Amniotic epithelial cell (primary cell): ENCODE measurements at regions not wholly inside any gene's neighbourhood (a gene's known extent, or its start where the extent isn't known, plus 50 kb on each side); places are given as distances from the start of the nearest gene placed in this dataset.
"Not testable (repeated sequence)": the region's sequence is repeated elsewhere in the genome, so short reads cannot be mapped to it uniquely, and the experiment has no call there.

ENCODE experiments used
- DNase-seq: peaks from one replicate; pipeline ENCODE4 v3.0.0-alpha.2; 2010; ENCODE audit warnings: low read depth

- DNase-seq = no peak
Measured at GRCh38 chr18:54662986-54663385, 71.9 kb downstream of the DYNAP start.

DNA sequence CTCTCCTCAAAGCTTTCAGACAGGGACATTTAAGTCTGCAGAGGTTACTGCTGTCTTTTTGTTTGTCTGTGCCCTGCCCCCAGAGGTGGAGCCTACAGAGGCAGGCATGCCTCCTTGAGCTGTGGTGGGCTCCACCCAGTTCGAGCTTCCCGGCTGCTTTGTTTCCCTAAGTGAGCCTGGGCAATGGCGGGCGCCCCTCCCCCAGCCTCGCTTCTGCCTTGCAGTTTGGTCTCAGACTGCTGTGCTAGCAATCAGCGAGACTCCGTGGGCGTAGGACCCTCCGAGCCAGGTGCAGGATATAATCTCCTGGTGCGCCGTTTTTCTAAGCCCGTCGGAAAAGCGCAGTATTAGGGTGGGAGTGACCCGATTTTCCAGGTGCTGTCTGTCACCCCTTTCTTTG lies 78.7 kb downstream of the DYNAP start:
- not testable (repeated sequence) for DNase-seq

DNA sequence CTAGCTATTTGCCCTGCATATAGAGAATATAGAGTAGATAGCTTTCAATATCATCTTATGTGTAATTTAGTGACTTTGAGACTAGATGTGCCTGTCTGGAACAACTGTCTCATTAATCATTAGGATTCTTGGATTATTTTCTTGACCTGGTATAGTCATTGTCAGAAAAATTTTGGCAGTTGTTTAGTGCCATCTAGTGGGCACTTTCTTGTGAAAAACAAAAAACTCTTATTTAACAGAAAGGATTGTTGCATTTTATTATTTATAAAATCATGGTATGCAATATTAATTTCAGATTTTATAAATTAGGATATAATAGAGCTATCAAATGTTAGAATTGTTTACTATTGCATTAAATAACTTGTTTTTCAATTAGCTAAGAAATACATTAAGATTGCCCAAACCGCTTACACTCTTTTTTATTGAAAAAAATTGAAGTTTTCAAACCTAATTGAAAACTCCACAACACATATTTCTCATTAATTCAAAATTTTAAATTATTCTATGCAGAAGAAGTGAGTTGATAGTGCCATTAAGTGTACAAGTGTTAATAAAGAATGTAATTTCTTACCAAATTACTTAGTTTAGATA lies 80.3 kb downstream of the DYNAP start:
- peak; percentile 56 for DNase-seq

DNA sequence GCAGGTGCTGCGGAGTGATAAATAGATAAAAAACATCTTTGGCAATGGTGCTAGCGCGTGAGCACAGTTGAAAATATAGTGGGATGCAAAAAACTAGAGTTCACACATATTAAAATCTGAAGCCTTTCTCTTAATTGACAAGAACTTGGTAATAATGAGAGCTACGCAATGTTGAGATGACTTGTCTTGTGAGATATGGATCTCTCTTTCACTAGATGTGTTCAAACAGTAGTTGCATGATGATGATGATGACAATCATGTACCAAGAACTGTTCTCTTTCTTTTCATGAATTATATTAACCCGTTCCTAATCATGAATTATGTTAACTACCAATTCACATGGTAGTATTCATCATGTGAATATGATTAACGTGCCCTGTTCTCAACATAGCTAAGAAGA lies 81.1 kb downstream of the DYNAP start:
- no peak for DNase-seq

GRCh38 chr18:54672846-54673475 lies 81.9 kb downstream of the DYNAP start:
- DNase-seq = no peak

GRCh38 chr18:54673936-54674335 lies 82.9 kb downstream of the DYNAP start:
- DNase-seq = no peak

DNA sequence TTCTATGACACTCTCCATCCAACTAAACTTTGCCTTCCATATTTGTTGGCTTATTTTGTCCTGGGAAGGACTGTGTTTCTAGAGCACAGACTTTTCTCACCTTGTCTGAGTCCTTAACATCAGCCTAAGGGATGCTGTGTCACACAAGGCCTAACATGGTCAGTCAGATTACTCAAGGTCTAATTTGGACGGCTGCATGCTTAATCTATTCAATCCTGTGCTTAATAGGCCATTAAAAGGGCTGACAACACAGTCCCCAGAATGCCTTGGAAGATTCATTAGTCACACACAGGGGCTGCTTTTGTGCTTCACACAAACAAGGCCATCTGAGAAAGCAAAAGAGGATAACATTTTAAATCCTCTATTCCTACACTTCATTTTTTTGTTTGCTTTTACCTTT lies 84.0 kb downstream of the DYNAP start:
- DNase-seq = no peak

- DNase-seq = peak; percentile 87
Measured at GRCh38 chr18:54679318-54680149, 88.5 kb downstream of the DYNAP start.

GRCh38 chr18:54684784-54685183 lies 93.7 kb downstream of the DYNAP start:
- peak; percentile 87 for DNase-seq

DNA sequence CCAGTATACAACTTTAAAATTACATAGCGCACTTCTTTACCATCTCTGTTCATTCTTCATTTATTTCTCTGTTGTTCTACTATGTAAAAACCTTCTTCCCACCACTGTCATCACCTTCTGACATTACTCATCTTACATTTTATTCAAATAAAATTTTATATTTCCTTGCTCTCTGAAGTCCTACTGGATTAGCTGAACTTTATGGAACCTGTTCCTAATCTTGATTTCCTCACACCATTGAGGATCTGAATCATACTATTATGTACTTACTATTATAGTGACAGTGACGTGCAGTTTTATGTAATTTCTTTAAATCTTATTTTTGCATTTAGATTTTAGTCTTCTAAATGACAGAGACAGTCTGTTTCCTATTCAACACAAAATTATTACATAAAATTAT lies 98.3 kb downstream of the DYNAP start:
- no peak for DNase-seq

DNA sequence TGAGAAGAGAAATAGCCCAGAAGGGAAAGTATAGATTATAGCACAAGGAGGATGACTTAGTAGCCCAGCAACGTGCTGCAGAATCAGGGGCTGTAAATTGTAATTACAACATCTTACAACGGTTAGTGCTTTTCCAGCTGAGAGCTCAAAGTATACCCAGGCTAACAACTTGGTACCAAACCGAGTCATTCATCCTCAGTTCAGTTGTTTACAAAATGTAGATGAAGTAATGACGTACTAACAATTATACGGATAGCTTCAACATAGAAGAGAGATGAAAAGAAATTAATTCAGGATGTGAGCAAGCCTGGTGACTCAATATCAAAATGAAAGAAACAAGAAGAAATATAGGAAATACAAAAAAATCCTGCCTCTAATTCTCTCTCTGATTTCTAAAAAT lies 99.2 kb downstream of the DYNAP start:
- DNase-seq = peak; percentile 57

- DNase-seq = no peak
Measured at GRCh38 chr18:54692463-54692862, 101.4 kb downstream of the DYNAP start.

DNA sequence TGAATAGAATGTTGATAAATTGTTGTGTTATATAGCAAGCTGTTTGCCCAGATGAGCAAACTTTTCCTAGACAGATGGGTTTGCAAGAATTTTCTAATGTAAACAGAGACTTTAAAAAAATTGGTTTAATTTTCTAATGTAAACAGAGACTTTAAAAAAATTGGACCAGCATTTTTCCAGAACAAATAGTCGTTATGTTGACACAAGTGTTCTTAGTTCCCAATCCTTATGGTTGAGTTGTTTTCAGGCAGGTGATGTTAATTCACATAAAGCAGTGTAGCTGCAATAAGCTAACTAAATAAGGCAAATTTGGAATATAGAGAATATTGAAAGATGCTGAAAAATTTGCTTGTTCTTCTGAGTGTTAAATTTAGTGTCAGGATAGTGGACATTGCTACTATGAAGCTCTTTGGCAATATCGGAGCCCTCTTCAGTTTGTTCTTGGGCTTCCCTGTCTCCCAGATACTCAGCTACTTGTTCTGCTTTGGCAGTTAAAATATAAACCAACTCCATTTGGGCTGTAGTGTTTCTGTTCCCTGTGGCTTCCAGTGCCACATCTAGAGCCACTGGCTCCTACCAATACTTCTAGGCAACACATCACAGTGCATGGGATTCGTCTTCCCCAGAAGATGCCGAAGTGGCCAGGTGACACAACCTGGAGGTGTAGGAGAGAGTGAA lies 105.7 kb downstream of the DYNAP start:
- no peak for DNase-seq

DNA sequence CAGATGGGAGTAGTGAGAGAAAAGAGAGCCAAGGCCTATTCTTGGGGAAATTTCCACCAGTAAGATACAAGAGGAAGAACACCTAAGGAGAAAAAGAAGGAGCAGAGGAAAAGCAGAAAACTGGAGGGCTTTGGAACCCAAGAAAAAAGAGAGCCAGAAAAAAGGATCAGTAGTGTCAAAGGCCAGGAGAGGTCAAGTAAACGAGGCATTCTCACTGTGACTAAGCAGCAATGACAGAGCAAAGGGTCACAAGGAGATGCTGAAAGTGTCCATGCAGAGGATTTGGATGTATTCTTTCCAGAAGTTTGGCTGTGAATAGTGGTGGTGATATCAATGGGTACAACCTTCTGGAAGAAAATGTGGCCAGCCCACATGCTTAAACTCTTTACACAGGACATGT lies 109.5 kb downstream of the DYNAP start:
- DNase-seq = no peak

- no peak for DNase-seq
Measured at GRCh38 chr18:54702686-54703085, 111.6 kb downstream of the DYNAP start.

GRCh38 chr18:54710074-54710899 lies 118.0 kb upstream of the RAB27B start:
- no peak for DNase-seq

DNA sequence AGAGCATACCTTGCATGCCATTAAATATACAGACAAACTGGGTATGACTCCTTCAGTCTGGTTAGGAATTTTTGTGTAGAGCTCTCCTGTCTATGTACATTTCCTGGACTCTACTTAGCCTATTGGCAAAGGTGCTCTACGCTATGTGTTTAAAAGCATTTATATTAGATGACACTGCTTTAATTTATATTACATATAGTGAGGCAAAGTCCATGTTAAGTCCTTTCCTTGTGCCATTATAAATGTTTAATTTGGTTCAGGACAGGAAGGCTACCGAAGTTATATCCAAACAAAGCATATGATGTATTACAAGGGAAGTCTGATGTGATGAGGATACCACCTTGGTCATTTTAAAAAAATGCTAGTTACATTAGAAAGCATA lies 117.4 kb upstream of the RAB27B start:
- no peak for DNase-seq

- peak; percentile 89 for DNase-seq
Measured at GRCh38 chr18:54712306-54712705, 116.0 kb upstream of the RAB27B start.

- no peak for DNase-seq
Measured at GRCh38 chr18:54712758-54713157, 115.5 kb upstream of the RAB27B start.

DNA sequence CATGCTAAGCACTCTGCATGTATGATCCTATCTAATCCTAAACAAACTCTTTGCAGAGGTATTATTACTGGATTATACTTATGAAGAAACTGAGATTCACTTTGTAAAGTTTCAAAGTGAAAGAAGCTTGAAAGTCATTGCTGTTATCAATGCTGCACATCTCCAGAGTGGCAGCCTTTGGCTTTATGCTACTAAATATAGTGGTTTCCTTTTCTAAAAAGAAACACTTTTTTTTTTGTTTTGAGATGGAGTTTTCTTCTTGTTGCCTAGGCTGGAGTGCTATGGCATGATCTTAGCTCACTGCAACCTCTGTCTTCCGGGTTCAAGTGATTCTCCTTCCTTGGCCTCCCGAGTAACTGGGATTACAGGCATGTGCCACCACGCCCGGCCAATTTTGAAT lies 114.9 kb upstream of the RAB27B start:
- DNase-seq = no peak

GRCh38 chr18:54714851-54715250 lies 113.4 kb upstream of the RAB27B start:
- DNase-seq = no peak

- DNase-seq = no peak
Measured at GRCh38 chr18:54716586-54716985, 111.7 kb upstream of the RAB27B start.
